ENCODE measurements at regions not wholly inside any gene's neighbourhood (a gene's known extent, or its start where the extent isn't known, plus 50 kb on each side); places are given as distances from the start of the nearest gene placed in this dataset.

DNA sequence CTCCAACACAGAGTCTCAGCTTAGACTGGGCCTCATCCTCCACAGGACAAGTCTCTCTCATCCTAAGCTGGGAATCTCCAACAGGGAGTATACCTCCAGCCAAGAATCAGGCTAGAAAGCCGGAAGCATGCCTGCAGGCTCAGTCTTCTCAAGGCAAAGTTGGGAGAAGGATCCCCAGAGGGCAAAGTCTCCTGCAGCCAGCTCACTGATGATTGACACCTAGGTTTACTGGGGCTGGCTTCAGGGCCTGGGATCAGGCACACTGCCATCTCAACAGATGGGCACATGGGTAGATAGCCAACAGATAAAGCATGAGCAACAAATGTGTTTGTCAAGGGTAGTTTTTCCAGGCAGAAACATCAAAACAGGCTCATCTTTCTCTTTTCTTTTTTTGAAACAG lies 56.1 kb upstream of the TOX3 start:
- Histone ChIP-seq H3K4me3 (ENCODE audit: low read length) (no peak overlapping the region), H3K27ac (ENCODE audit: low read depth, low read length) (no peak overlapping the region), H3K36me3 (ENCODE audit: control insufficient read depth, insufficient read depth, low read length) (no peaks in the 10 kb centered on the region), H3K27me3 (ENCODE audit: control insufficient read depth, insufficient read depth, low read length, poor library complexity, severe bottlenecking) (no peaks in the 10 kb centered on the region), H3K9ac (ENCODE audit: extremely low read depth, low read length, poor library complexity, severe bottlenecking) (no peak overlapping the region), H3K9me3 (ENCODE audit: control insufficient read depth, low read length) (peaks cover 7% of the 10 kb centered on the region), H3K4me1 (ENCODE audit: control insufficient read depth, insufficient read depth, low read length) (peaks cover 5% of the 10 kb centered on the region)
- H3K27me3 Mint-ChIP-seq (ENCODE audit: insufficient read depth) = peaks cover 11% of the 10 kb centered on the region
- no peak for DNase-seq
- TF ChIP-seq, protein P1, sequence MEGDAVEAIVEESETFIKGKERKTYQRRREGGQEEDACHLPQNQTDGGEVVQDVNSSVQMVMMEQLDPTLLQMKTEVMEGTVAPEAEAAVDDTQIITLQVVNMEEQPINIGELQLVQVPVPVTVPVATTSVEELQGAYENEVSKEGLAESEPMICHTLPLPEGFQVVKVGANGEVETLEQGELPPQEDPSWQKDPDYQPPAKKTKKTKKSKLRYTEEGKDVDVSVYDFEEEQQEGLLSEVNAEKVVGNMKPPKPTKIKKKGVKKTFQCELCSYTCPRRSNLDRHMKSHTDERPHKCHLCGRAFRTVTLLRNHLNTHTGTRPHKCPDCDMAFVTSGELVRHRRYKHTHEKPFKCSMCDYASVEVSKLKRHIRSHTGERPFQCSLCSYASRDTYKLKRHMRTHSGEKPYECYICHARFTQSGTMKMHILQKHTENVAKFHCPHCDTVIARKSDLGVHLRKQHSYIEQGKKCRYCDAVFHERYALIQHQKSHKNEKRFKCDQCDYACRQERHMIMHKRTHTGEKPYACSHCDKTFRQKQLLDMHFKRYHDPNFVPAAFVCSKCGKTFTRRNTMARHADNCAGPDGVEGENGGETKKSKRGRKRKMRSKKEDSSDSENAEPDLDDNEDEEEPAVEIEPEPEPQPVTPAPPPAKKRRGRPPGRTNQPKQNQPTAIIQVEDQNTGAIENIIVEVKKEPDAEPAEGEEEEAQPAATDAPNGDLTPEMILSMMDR (conservative IDR thresholded peaks at IDR 0.05) = no peak
- no peak overlapping the region for H3K4me3 Mint-ChIP-seq
- peaks cover 1% of the 10 kb centered on the region for H3K9me3 Mint-ChIP-seq
- peaks cover 3% of the 10 kb centered on the region for H3K4me1 Mint-ChIP-seq
- no peak overlapping the region for H3K27ac Mint-ChIP-seq
- 86 to 94% methylated on average over 1 of the region's 1 CpG for WGBS, 2 experiments (ENCODE audit: insufficient coverage in 1 of 2, insufficient read length in 1 of 2)
- H3K36me3 Mint-ChIP-seq (ENCODE audit: low read depth) = no peaks in the 10 kb centered on the region

DNA sequence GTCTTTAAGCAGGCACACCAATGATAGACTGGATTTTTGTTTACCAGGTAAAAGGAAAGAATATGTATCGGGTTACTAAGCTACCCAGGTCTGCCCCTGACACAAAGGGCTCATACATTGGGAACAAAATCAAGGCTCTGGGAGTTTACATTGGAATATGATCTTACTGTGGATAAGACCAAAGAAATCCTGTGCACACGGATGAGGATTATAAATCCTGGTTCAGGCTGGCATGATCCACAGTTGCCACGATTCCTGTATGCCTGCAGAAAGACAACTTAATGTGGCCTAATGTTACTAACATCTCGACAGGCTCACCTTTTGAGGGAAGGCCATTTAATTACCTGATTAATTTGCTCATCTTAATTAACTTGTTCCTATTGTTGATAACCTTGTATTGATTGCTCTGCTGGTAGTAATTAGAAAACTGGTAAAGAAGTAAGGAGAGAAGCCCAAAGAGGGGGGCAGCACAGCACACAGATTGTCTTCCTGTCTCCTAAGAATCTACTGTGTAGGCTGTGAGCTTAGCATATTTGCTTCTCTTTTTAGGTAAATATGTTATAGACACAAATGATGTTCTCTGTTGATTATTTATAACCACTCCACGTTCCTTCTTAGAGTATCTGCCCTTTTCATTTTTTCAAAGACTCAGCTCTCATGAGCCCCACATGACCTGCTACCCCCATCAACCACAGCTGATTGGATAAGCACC lies 51.0 kb upstream of the TOX3 start:
- Mint-ChIP-seq H3K4me1 (peaks cover 7% of the 10 kb centered on the region), H3K27me3 (ENCODE audit: insufficient read depth) (peaks cover 22% of the 10 kb centered on the region), H3K4me3 (no peak overlapping the region), H3K36me3 (ENCODE audit: low read depth) (no peaks in the 10 kb centered on the region), H3K27ac (peak overlapping the region; percentile 73), H3K9me3 (peaks cover 5% of the 10 kb centered on the region)
- H3K27me3 ChIP-seq (ENCODE audit: control insufficient read depth, insufficient read depth, low read length, poor library complexity, severe bottlenecking) = peaks cover 9% of the 10 kb centered on the region
- H3K4me1 ChIP-seq (ENCODE audit: control insufficient read depth, insufficient read depth, low read length) = peaks cover 5% of the 10 kb centered on the region
- no peak overlapping the region for H3K27ac ChIP-seq (ENCODE audit: low read depth, low read length)
- WGBS, 2 experiments (ENCODE audit: insufficient coverage in 1 of 2, insufficient read length in 1 of 2) = 72 to 73% methylated on average over 3 to 5 of the region's 5 CpGs
- H3K9me3 ChIP-seq (ENCODE audit: control insufficient read depth, low read length) = peaks cover 7% of the 10 kb centered on the region
- H3K4me3 ChIP-seq (ENCODE audit: low read length) = no peak overlapping the region
- TF ChIP-seq, protein P1 (conservative IDR thresholded peaks at IDR 0.05) = no peak
- no peaks in the 10 kb centered on the region for H3K36me3 ChIP-seq (ENCODE audit: control insufficient read depth, insufficient read depth, low read length)
- H3K9ac ChIP-seq (ENCODE audit: extremely low read depth, low read length, poor library complexity, severe bottlenecking) = no peak overlapping the region
- peak; percentile 69 for DNase-seq

DNA sequence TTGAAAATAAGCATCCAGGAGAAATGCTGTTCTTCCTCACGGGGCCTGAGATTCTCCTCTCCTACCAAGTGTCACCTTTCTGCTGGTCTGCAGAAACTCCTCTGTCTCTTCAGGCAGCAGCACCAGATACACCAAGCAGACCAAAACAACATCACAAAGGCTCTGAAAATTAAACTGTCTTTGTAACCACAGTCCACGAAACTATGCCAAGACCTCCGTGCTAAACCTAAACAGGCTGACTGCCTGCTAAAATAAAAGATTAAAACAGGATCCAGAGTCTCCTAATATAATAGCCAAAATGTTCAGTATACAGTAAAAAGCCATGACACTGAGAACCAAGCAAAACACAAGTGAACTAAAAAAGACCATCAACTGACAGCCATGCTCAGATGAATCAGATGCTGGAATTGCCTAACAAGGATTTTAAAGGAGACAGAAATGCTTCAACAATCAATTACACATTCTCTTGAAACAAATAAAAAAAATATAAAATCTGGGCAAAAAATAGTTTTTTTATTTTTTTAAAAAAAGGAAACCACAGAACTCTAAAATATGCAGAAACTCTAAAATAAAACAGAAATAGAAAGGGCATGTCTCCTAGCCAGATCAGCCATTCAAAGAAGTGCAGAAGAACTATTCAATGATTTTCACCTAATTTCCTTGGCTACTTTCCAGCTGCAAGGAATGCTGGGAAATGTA lies 50.3 kb upstream of the TOX3 start:
- Mint-ChIP-seq H3K27ac (no peak overlapping the region), H3K4me3 (no peak overlapping the region), H3K36me3 (ENCODE audit: low read depth) (no peaks in the 10 kb centered on the region), H3K4me1 (peaks cover 7% of the 10 kb centered on the region), H3K9me3 (peaks cover 5% of the 10 kb centered on the region), H3K27me3 (ENCODE audit: insufficient read depth) (peaks cover 23% of the 10 kb centered on the region)
- Histone ChIP-seq H3K4me3 (ENCODE audit: low read length) (no peak overlapping the region), H3K27me3 (ENCODE audit: control insufficient read depth, insufficient read depth, low read length, poor library complexity, severe bottlenecking) (peaks cover 9% of the 10 kb centered on the region), H3K9me3 (ENCODE audit: control insufficient read depth, low read length) (peaks cover 7% of the 10 kb centered on the region), H3K36me3 (ENCODE audit: control insufficient read depth, insufficient read depth, low read length) (no peaks in the 10 kb centered on the region), H3K9ac (ENCODE audit: extremely low read depth, low read length, poor library complexity, severe bottlenecking) (no peak overlapping the region), H3K4me1 (ENCODE audit: control insufficient read depth, insufficient read depth, low read length) (peaks cover 5% of the 10 kb centered on the region), H3K27ac (ENCODE audit: low read depth, low read length) (no peak overlapping the region)
- TF ChIP-seq, protein P1 (conservative IDR thresholded peaks at IDR 0.05) = no peak
- 83 to 100% methylated on average over 2 to 3 of the region's 3 CpGs for WGBS, 2 experiments (ENCODE audit: insufficient coverage in 1 of 2, insufficient read length in 1 of 2)
- DNase-seq = no peak

Data from endodermal cell (in vitro differentiated cells).